ENCODE measurements at regions not wholly inside any gene's neighbourhood (a gene's known extent, or its start where the extent isn't known, plus 50 kb on each side); places are given as distances from the start of the nearest gene placed in this dataset.
"Not testable (repeated sequence)": the region's sequence is repeated elsewhere in the genome, so short reads cannot be mapped to it uniquely, and the experiment has no call there.

- DNase-seq = no peak
Measured at GRCh38 chr1:90823686-90824085, 106.6 kb upstream of the BARHL2 start.

- no peak for DNase-seq
Measured at GRCh38 chr1:90821788-90822359, 104.8 kb upstream of the BARHL2 start.

GRCh38 chr1:90821152-90821787, 104.2 kb upstream of the BARHL2 start:
- no peak for DNase-seq

GRCh38 chr1:90820745-90821144, 103.6 kb upstream of the BARHL2 start:
- DNase-seq = no peak

- DNase-seq = no peak
Measured at GRCh38 chr1:90817399-90817798, 100.3 kb upstream of the BARHL2 start.

- DNase-seq = not testable (repeated sequence)
Measured at GRCh38 chr1:90812237-90812636, 95.1 kb upstream of the BARHL2 start.

GRCh38 chr1:90811444-90811950, 94.4 kb upstream of the BARHL2 start:
- DNase-seq = not testable (repeated sequence)

- no peak for DNase-seq
Measured at GRCh38 chr1:90810681-90811080, 93.6 kb upstream of the BARHL2 start.

GRCh38 chr1:90809996-90810395, 92.9 kb upstream of the BARHL2 start:
- no peak for DNase-seq

GRCh38 chr1:90809093-90809492, 92.0 kb upstream of the BARHL2 start:
- DNase-seq = no peak

- DNase-seq = no peak
Measured at GRCh38 chr1:90807329-90807728, 90.2 kb upstream of the BARHL2 start.

- DNase-seq = no peak
Measured at GRCh38 chr1:90802622-90803021, 85.5 kb upstream of the BARHL2 start.

GRCh38 chr1:90800012-90800717, 83.1 kb upstream of the BARHL2 start:
- no peak for DNase-seq

GRCh38 chr1:90799326-90799725, 82.2 kb upstream of the BARHL2 start:
- DNase-seq = no peak

- DNase-seq = no peak
Measured at GRCh38 chr1:90798883-90799282, 81.8 kb upstream of the BARHL2 start.

- no peak for DNase-seq
Measured at GRCh38 chr1:90798344-90798743, 81.2 kb upstream of the BARHL2 start.

GRCh38 chr1:90795431-90795830, 78.3 kb upstream of the BARHL2 start:
- no peak for DNase-seq

- no peak for DNase-seq
Measured at GRCh38 chr1:90786709-90787108, 69.6 kb upstream of the BARHL2 start.

- no peak for DNase-seq
Measured at GRCh38 chr1:90784186-90784847, 67.2 kb upstream of the BARHL2 start.

- no peak for DNase-seq
Measured at GRCh38 chr1:90783181-90783580, 66.1 kb upstream of the BARHL2 start.

GRCh38 chr1:90782046-90782445, 64.9 kb upstream of the BARHL2 start:
- no peak for DNase-seq

- no peak for DNase-seq
Measured at GRCh38 chr1:90781534-90781933, 64.4 kb upstream of the BARHL2 start.

- no peak for DNase-seq
Measured at GRCh38 chr1:90780981-90781380, 63.9 kb upstream of the BARHL2 start.

GRCh38 chr1:90779573-90779972, 62.5 kb upstream of the BARHL2 start:
- DNase-seq = no peak
